WTC11 (cell line): ENCODE measurements at regions not wholly inside any gene's neighbourhood (a gene's known extent, or its start where the extent isn't known, plus 50 kb on each side); places are given as distances from the start of the nearest gene placed in this dataset.

Experiments
- ATAC-seq: fragments of 200-7000 bp; cut with Tn5 transposase; 2 replicates; pipeline ENCODE4 v1.10.0; 2021; ENCODE audit warnings: mild to moderate bottlenecking, moderate library complexity
- CTCF ChIA-PET: fragments of 300-600 bp; sonication (Branson Sonifier 250); formaldehyde crosslinking; loops from one replicate; lab custom pipeline; 2021; ENCODE audit warnings: antibody characterized with exemption; lab: Charles Lee
- POLR2A ChIA-PET: fragments of 350-600 bp; sonication (Branson Sonifier 250); formaldehyde crosslinking; loops from one replicate; lab custom pipeline; 2021; ENCODE audit warnings: antibody characterized with exemption; lab: Charles Lee
- DNase-seq: peaks from one replicate; pipeline ENCODE4 v3.0.0; 2021; ENCODE audit warnings: low spot score
- H3K27ac Mint-ChIP-seq: 2 replicates; pipeline ENCODE4 v1.8.0; 2021; ENCODE audit warnings: mixed read lengths
- H3K27me3 Mint-ChIP-seq: 2 replicates; pipeline ENCODE4 v1.8.0; 2021; ENCODE audit warnings: low read depth, mild to moderate bottlenecking, moderate library complexity, mixed read lengths
- H3K36me3 Mint-ChIP-seq: 2 replicates; pipeline ENCODE4 v1.8.0; 2021; ENCODE audit warnings: mixed read lengths
- H3K4me1 Mint-ChIP-seq: 2 replicates; pipeline ENCODE4 v1.8.0; 2022; ENCODE audit warnings: mixed read lengths
- H3K4me3 Mint-ChIP-seq: 2 replicates; pipeline ENCODE4 v1.8.0; 2021; ENCODE audit warnings: mild to moderate bottlenecking, moderate library complexity, mixed read lengths
- H3K9me3 Mint-ChIP-seq: 2 replicates; pipeline ENCODE4 v1.8.0; 2021; ENCODE audit warnings: mixed read lengths
- HMGA2 ChIP-seq: fragments of 250-450 bp; sonication (Bioruptor Pico); IDR thresholded peaks from 2 replicates; pipeline ENCODE4 v1.4.0; 2021; ENCODE audit warnings: mild to moderate bottlenecking, moderate library complexity
- JAZF1 ChIP-seq: fragments of 250-450 bp; sonication (Bioruptor Pico); IDR thresholded peaks from 2 replicates; pipeline ENCODE4 v1.9.0; 2021; ENCODE audit warnings: moderate library complexity, mild to moderate bottlenecking, inconsistent platforms
- KAT7 ChIP-seq: sonication (generic); formaldehyde crosslinking; IDR thresholded peaks from 2 replicates; pipeline ENCODE4 v1.8.1; 2023; ENCODE audit warnings: missing genetic modification reagents, mild to moderate bottlenecking, borderline replicate concordance
- NR1H2 ChIP-seq: sonication (generic); formaldehyde crosslinking; IDR thresholded peaks from 2 replicates; pipeline ENCODE4 v1.9.0; 2021; ENCODE audit warnings: mild to moderate bottlenecking, moderate library complexity, missing genetic modification reagents
- PRDM15 ChIP-seq: sonication (generic); formaldehyde crosslinking; IDR thresholded peaks from 2 replicates; pipeline ENCODE4 v1.8.0; 2022; ENCODE audit warnings: missing genetic modification reagents
- STAT6 ChIP-seq: sonication (generic); formaldehyde crosslinking; conservative IDR thresholded peaks from 2 replicates; pipeline ENCODE4 v1.8.1; 2023; ENCODE audit warnings: mild to moderate bottlenecking, low read depth, missing genetic modification reagents, moderate library complexity
- ZNF232 ChIP-seq: sonication (generic); formaldehyde crosslinking; IDR thresholded peaks from 2 replicates; pipeline ENCODE4 v1.8.0; 2022; ENCODE audit warnings: mild to moderate bottlenecking, missing genetic modification reagents
- ZNF281 ChIP-seq: sonication (generic); formaldehyde crosslinking; IDR thresholded peaks from 2 replicates; pipeline ENCODE4 v1.8.0; 2023; ENCODE audit warnings: mild to moderate bottlenecking, missing genetic modification reagents
- ZNF416 ChIP-seq: fragments of 250-450 bp; sonication (Bioruptor Pico); IDR thresholded peaks from 2 replicates; pipeline ENCODE4 v1.9.0; 2021; ENCODE audit warnings: mild to moderate bottlenecking, inconsistent platforms
- TF ChIP-seq, protein P1 (sequence below): sonication (generic); formaldehyde crosslinking; IDR thresholded peaks from 2 replicates; pipeline ENCODE4 v1.8.0; 2022; ENCODE audit warnings: mild to moderate bottlenecking, missing genetic modification reagents
- TF ChIP-seq, protein P2 (sequence below): sonication (generic); formaldehyde crosslinking; IDR thresholded peaks from 2 replicates; pipeline ENCODE4 v1.8.1; 2022; ENCODE audit warnings: low read depth, mild to moderate bottlenecking, moderate library complexity, missing genetic modification reagents, borderline replicate concordance
- TF ChIP-seq, protein P3 (sequence below): fragments of 250-450 bp; sonication (Bioruptor Pico); conservative IDR thresholded peaks from 2 replicates; pipeline ENCODE4 v1.9.0; 2021; ENCODE audit warnings: mild to moderate bottlenecking
- TF ChIP-seq, protein P4 (sequence below): sonication (generic); formaldehyde crosslinking; IDR thresholded peaks from 2 replicates; pipeline ENCODE4 v1.8.0; 2023; ENCODE audit warnings: missing genetic modification reagents, mild to moderate bottlenecking, borderline replicate concordance

DNA sequence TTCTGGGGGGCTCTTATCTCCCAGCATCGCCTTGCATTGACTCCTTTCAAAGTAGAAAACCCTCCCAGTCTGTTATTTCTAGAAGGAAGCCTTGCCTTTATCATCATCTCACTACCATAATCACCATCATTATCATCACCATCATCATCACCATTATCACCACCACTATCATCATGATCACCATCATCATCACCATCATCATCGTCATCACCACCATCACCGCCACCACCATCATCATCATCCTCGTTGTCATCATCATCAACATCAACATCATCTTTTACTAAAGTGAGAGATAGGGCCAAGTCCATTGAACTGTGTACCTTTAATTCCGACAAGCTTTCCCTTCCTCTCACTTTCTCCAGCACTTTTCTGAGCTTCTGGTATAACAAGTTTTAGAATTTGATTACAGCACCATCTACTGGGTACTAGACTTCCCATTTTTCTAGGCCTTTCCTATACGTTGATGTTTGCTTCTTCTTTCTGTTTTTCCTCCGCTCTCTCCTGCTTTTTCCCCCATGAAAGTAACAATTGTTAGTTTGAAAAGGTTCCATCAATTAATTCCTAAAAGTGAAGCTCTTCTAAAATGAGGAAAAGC, 226.4 kb downstream of the BUB3 start:
- no peak for DNase-seq
- no peak overlapping the region for H3K4me3 Mint-ChIP-seq
- TF ChIP-seq, protein P1, sequence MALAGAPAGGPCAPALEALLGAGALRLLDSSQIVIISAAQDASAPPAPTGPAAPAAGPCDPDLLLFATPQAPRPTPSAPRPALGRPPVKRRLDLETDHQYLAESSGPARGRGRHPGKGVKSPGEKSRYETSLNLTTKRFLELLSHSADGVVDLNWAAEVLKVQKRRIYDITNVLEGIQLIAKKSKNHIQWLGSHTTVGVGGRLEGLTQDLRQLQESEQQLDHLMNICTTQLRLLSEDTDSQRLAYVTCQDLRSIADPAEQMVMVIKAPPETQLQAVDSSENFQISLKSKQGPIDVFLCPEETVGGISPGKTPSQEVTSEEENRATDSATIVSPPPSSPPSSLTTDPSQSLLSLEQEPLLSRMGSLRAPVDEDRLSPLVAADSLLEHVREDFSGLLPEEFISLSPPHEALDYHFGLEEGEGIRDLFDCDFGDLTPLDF (CRISPR knock-in tag) = no peak
- no peak for TF ChIP-seq ZNF281 (CRISPR knock-in tag)
- TF ChIP-seq, protein P2, sequence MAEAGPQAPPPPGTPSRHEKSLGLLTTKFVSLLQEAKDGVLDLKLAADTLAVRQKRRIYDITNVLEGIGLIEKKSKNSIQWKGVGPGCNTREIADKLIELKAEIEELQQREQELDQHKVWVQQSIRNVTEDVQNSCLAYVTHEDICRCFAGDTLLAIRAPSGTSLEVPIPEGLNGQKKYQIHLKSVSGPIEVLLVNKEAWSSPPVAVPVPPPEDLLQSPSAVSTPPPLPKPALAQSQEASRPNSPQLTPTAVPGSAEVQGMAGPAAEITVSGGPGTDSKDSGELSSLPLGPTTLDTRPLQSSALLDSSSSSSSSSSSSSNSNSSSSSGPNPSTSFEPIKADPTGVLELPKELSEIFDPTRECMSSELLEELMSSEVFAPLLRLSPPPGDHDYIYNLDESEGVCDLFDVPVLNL (CRISPR knock-in tag) = no peak
- no peak for TF ChIP-seq JAZF1 (CRISPR knock-in tag)
- TF ChIP-seq STAT6 (CRISPR knock-in tag) = no peak
- no peak for TF ChIP-seq KAT7
- no peak for TF ChIP-seq PRDM15 (CRISPR knock-in tag)
- no peak for TF ChIP-seq ZNF416 (CRISPR knock-in tag)
- no peak for TF ChIP-seq HMGA2 (CRISPR knock-in tag)
- no peak for TF ChIP-seq ZNF232
- TF ChIP-seq, protein P3, sequence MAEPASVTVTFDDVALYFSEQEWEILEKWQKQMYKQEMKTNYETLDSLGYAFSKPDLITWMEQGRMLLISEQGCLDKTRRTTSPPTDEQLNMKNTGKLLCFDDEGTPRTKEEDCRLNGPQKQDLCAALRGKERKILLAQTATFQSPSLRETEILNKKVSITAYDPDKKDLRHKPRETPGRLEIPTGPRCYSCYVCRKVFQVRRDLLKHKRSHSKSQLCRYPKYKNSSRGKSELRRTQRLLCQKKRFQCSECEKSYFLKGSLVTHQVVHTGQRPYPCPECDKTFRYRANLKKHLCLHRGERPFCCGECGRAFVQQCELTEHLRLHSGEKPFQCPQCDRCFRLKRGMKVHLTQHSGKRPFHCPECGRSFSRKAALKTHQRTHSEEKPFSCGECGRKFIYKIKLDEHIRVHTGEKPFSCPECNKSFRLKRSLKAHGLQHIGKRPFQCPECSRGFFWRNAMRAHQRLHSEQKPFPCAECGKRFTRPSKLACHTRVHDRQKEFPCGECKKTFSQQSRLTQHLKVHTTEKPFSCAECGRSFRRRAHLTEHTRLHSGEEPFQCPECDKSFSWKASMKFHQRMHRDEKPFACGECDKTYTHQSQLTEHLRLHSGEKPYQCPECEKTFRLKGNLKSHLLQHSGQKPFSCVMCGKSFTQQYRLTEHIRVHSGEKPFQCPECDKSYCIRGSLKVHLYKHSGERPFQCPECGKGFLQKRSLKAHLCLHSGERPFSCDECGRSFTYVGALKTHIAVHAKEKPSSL (CRISPR knock-in tag) = no peak
- TF ChIP-seq, protein P4, sequence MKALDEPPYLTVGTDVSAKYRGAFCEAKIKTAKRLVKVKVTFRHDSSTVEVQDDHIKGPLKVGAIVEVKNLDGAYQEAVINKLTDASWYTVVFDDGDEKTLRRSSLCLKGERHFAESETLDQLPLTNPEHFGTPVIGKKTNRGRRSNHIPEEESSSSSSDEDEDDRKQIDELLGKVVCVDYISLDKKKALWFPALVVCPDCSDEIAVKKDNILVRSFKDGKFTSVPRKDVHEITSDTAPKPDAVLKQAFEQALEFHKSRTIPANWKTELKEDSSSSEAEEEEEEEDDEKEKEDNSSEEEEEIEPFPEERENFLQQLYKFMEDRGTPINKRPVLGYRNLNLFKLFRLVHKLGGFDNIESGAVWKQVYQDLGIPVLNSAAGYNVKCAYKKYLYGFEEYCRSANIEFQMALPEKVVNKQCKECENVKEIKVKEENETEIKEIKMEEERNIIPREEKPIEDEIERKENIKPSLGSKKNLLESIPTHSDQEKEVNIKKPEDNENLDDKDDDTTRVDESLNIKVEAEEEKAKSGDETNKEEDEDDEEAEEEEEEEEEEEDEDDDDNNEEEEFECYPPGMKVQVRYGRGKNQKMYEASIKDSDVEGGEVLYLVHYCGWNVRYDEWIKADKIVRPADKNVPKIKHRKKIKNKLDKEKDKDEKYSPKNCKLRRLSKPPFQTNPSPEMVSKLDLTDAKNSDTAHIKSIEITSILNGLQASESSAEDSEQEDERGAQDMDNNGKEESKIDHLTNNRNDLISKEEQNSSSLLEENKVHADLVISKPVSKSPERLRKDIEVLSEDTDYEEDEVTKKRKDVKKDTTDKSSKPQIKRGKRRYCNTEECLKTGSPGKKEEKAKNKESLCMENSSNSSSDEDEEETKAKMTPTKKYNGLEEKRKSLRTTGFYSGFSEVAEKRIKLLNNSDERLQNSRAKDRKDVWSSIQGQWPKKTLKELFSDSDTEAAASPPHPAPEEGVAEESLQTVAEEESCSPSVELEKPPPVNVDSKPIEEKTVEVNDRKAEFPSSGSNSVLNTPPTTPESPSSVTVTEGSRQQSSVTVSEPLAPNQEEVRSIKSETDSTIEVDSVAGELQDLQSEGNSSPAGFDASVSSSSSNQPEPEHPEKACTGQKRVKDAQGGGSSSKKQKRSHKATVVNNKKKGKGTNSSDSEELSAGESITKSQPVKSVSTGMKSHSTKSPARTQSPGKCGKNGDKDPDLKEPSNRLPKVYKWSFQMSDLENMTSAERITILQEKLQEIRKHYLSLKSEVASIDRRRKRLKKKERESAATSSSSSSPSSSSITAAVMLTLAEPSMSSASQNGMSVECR (CRISPR knock-in tag) = no peak
- TF ChIP-seq NR1H2 (CRISPR knock-in tag) = no peak

More for the DNA sequence above, 226.4 kb downstream of the BUB3 start:
- Mint-ChIP-seq H3K9me3 (peaks cover 14% of the 10 kb centered on the region), H3K27ac (no peak overlapping the region), H3K4me1 (peaks cover 17% of the 10 kb centered on the region), H3K36me3 (peaks cover 10% of the 10 kb centered on the region), H3K27me3 (no peaks in the 10 kb centered on the region)
- ATAC-seq = no peak
- ChIA-PET CTCF (interaction anchor here (0.6 to 3.5 kb wide), 13 partner anchors 79 to 337 kb away, joined by 3 to 22 read pairs (median 4); partner anchors contain the start of gene BUB3), POLR2A (interaction anchor here (0.6 kb wide), 1 partner anchor 312 kb away, joined by 3 read pairs; no protein-coding TSS in a partner anchor)
